Prostate gland (tissue), 2 donors: ENCODE measurements at regions not wholly inside any gene's neighbourhood (a gene's known extent, or its start where the extent isn't known, plus 50 kb on each side); places are given as distances from the start of the nearest gene placed in this dataset.

Experiments
- DNase-seq: peaks from one replicate; pipeline ENCODE4 v3.0.0-alpha.2; 2019; ENCODE audit warnings: low spot score
- H3K27ac ChIP-seq, 2 donors: fragments of 200-600 bp; sonication (generic); 2 replicates each; pipeline ENCODE4 v1.5.1; 2017 to 2019
- H3K27me3 ChIP-seq: fragments of 200-600 bp; sonication (generic); replicated peaks from 2 replicates; pipeline ENCODE4 v1.5.1; 2019; ENCODE audit not compliant: insufficient read depth
- H3K36me3 ChIP-seq, 2 donors: fragments of 200-600 bp; sonication (generic); 1 replicate in 1 of 2; 2 replicates in 1 of 2; pipeline versions ENCODE4 v1.5.1 to v1.8.1; 2017 to 2019
- H3K4me1 ChIP-seq: fragments of 200-600 bp; sonication (generic); replicated peaks from 2 replicates; pipeline ENCODE4 v1.5.1; 2019
- H3K4me3 ChIP-seq, 2 donors: fragments of 200-600 bp; sonication (generic); 2 replicates each; pipeline ENCODE4 v1.5.1; 2017 to 2019
- H3K9me3 ChIP-seq: fragments of 200-600 bp; sonication (generic); 2 replicates; pipeline ENCODE4 v1.5.1; 2017
- POLR2A ChIP-seq: fragments of 450-650 bp; IDR thresholded peaks from one replicate; pipeline ENCODE4 v1.6.1; 2016; ENCODE audit warnings: antibody characterized with exemption, mild to moderate bottlenecking
- POLR2AphosphoS5 ChIP-seq: sonication (generic); formaldehyde crosslinking; IDR thresholded peaks from one replicate; pipeline ENCODE4 v1.6.1; 2017; ENCODE audit warnings: antibody characterized with exemption
- WGBS: methylation state at CpG from one replicate; pipeline ENCODE4 v1.1.5; 2018; 5-methylcytosine and 5-hydroxymethylcytosine counted together
- intact Hi-C: fragments of 100-400 bp; cut with DNase I; formaldehyde crosslinking; loops from one replicate; pipeline ENCODE4 v1.14.2; 2022
- TF ChIP-seq, protein P1 (sequence below), 4 experiments: fragments of 200-600 bp in 2 of 4; fragments of 450-650 bp in 2 of 4; sonication (generic) in 2 of 4; IDR thresholded peaks; 1 replicate in 3 of 4; 2 replicates in 1 of 4; pipeline ENCODE4 v1.5.1; 2016 to 2019; ENCODE audit warnings: antibody characterized with exemption in 4 of 4, mild to moderate bottlenecking in 2 of 4, moderate library complexity in 2 of 4

DNA sequence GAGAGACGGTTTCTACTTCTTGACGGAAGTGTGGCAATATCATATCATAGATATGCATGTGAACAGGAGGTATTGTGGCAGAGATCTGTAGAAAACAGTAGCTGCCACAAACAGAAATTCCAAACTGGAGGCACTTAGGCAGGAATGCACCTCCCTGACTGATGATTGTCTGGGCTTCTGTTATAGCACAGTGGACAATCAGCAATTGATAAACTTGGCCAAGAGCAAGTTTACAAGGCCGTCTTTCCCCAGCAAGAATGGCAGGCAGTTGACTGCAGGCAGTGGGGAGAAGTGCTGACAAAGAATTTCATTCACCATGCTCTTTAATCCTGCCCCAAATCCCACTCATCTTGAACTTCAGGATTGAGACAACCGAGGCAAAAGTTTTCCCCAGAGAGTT is 114.4 kb upstream of the STOX2 start:
- intact Hi-C loops: no loop called here
- no peak for DNase-seq
- WGBS: 80% methylated on average over 4 of the region's 4 CpGs
- Histone ChIP-seq H3K36me3 (no peaks in the 10 kb centered on the region), H3K4me1 (no peaks in the 10 kb centered on the region), H3K9me3 (no peaks in the 10 kb centered on the region), H3K27ac (no peak overlapping the region), H3K27me3 (no peaks in the 10 kb centered on the region), H3K4me3 (no peak overlapping the region)
- TF ChIP-seq POLR2AphosphoS5 (no peak), POLR2A (no peak)
- TF ChIP-seq, protein P1, sequence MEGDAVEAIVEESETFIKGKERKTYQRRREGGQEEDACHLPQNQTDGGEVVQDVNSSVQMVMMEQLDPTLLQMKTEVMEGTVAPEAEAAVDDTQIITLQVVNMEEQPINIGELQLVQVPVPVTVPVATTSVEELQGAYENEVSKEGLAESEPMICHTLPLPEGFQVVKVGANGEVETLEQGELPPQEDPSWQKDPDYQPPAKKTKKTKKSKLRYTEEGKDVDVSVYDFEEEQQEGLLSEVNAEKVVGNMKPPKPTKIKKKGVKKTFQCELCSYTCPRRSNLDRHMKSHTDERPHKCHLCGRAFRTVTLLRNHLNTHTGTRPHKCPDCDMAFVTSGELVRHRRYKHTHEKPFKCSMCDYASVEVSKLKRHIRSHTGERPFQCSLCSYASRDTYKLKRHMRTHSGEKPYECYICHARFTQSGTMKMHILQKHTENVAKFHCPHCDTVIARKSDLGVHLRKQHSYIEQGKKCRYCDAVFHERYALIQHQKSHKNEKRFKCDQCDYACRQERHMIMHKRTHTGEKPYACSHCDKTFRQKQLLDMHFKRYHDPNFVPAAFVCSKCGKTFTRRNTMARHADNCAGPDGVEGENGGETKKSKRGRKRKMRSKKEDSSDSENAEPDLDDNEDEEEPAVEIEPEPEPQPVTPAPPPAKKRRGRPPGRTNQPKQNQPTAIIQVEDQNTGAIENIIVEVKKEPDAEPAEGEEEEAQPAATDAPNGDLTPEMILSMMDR (IDR thresholded peaks at IDR 0.05): no peak

DNA sequence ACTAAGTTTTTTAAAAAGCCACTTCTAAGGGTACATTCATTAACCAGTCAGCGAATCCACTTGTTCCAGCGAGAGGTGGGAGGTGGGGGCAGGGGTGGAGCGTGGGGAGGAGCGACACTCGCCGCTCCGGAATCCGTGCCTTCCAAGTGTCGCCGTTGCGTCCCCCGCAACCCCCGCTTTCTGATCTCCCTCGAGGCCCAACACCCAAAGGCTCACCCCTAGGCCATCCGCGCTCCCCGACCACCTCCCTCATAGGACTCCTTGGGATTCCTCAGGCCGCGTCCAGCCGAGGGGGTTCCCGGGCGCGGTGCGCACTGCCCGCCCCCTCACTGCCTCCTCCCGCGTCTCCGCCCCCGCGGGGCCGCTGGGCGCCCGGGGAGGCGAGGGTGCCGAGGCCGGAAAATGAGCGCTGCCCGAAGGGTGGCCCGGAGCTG is 108.1 kb upstream of the STOX2 start:
- no peaks in the 10 kb centered on the region for H3K9me3 ChIP-seq
- TF ChIP-seq POLR2A: peak; percentile 26
- TF ChIP-seq, protein P1 (IDR thresholded peaks at IDR 0.05): no peak
- no peak for TF ChIP-seq POLR2AphosphoS5
- peak; percentile 43 for DNase-seq
- peak overlapping the region; percentile 37 to 64 for H3K27ac ChIP-seq
- no peaks in the 10 kb centered on the region for H3K27me3 ChIP-seq
- no peaks in the 10 kb centered on the region for H3K36me3 ChIP-seq
- intact Hi-C loops: no loop called here
- H3K4me1 ChIP-seq: no peaks in the 10 kb centered on the region
- peak overlapping the region; percentile 34 to 51 for H3K4me3 ChIP-seq
- WGBS: 2% methylated on average over 38 of the region's 39 CpGs

DNA sequence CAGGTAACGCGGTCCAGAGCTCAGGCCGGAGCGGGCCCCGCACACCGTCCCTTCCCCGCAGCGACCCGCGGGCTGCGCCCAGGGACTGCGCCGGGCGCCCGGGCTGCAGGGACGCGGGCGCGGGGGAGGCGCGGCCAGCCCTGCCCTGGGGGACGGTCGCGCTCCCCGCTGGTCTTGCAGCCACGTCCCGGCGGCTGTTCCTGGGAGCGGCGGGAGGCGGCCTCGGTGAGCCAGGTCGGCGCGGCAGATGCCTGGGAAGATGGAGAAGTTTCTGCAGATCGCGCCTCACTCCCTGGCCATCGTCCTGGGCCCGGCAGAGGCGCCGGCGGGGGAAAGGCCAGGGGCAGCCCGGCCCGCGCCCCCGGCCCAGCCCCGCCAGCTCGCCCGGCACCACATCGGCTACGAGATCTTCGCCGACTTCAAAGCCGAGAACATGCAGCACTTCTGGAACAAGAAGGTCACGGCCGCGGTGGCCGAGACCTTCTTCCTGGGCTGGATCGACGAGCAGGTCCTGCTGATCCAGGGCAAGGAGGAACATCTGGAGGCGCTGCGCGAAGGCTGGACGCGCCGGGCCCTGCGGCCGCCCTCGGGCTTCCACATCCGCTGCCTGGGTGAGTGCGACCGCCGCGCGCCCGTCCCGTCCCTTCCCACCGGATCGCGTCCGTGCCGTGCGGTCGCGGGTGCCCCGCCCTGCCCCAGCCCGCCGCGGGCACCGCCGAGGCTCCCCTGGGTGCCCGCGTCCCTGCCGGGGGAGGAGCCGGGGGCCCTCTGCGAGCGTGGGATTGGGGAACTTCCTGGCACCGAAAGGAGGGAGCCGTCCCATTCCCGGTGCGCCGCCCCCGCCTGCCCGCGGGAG is 107.4 kb upstream of the STOX2 start:
- peak; percentile 40 for DNase-seq
- Histone ChIP-seq H3K4me1 (no peaks in the 10 kb centered on the region), H3K36me3 (no peaks in the 10 kb centered on the region), H3K9me3 (no peaks in the 10 kb centered on the region), H3K4me3 (peak overlapping the region; percentile 34 to 51), H3K27me3 (no peaks in the 10 kb centered on the region), H3K27ac (peak overlapping the region; percentile 37 to 64)
- intact Hi-C loops: no loop called here
- TF ChIP-seq POLR2A (peak; percentile 3), POLR2AphosphoS5 (no peak)
- 3% methylated on average over 24 of the region's 105 CpGs for WGBS

DNA sequence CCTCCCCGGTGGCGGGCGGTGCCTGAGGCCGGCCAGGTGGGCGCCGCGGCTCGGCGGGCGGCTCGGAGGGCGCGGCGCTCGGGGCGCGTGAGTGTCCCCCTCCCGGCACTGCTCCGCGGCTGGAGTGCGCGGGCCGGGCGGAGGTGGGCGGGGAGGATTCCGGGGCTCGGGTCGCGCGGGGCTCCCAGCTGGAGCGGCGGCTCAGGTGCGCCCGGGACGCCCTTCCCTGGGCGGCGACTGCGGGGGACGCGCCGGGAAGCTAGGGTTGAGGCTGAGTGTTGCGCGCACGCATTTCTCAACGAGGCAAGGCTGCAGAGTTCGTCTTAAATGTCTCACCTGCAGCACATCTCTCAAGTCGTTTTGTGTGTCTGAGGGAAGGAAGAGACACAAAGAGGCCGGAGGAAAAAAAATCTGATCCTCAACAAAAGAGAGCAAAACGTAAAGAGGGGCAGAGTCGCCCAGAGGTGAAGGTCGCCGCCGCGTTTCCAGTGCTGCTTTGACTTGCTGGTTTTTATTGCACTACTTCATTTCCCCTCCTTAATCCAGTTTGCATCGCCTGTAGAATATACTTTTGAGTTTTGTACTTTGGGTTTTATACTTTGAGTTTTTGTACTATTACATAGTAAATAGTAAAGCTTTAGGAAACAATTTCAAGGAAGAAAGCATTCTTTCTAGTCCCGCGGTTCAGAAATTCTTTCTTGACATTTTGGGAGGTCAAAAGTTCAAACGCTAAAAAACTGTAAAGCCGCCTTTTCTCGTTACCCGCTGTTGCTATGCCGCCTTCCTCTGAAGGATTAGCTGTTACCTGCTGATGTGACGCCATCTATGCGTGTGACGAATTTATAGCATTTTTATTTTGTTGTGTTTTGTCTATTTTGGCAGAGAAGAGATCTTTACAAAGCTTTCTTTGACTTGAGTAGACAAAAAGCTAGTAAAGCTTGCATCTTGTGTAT is 106.5 kb upstream of the STOX2 start:
- peak; percentile 46 for DNase-seq
- WGBS: 6% methylated on average over 52 of the region's 65 CpGs
- Histone ChIP-seq H3K9me3 (no peaks in the 10 kb centered on the region), H3K4me3 (peak overlapping the region; percentile 34 to 51), H3K4me1 (no peaks in the 10 kb centered on the region), H3K27me3 (no peaks in the 10 kb centered on the region), H3K36me3 (no peaks in the 10 kb centered on the region), H3K27ac (peak overlapping the region; percentile 37 to 64)
- TF ChIP-seq POLR2A (no peak), POLR2AphosphoS5 (peak; percentile 59)
- TF ChIP-seq, protein P1 (IDR thresholded peaks at IDR 0.05): no peak
- intact Hi-C loops: no loop called here
